COLO668 (cell line): ENCODE measurements at regions not wholly inside any gene's neighbourhood (a gene's known extent, or its start where the extent isn't known, plus 50 kb on each side); places are given as distances from the start of the nearest gene placed in this dataset.
"Not testable (repeated sequence)": the region's sequence is repeated elsewhere in the genome, so short reads cannot be mapped to it uniquely, and the experiment has no call there.

Experiments used
- DNase-seq: peaks from one replicate; lab custom pipeline; 2025; ENCODE audit not compliant: unreplicated experiment; lab: John Stamatoyannopoulos, UW

DNA sequence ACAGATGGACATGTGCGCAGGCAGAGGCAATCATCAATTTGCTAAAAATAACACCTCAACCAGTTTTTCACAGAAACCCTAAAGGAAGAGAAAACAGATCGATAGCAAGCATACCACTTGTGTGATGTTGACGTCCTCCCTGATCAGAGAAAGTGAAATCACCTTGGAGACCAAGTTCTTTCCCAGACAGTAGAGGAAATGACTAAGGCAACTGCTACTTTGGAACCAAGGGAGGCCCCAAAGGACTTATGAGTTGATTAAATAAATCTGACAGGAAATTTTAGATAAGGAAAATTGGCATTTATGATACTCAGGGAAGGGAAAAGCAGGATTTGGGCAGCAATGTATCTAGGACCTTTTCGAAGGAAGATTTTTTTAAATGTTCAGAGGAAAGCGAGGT is 267.1 kb upstream of the ASIC2 start:
- DNase-seq: no peak

DNA sequence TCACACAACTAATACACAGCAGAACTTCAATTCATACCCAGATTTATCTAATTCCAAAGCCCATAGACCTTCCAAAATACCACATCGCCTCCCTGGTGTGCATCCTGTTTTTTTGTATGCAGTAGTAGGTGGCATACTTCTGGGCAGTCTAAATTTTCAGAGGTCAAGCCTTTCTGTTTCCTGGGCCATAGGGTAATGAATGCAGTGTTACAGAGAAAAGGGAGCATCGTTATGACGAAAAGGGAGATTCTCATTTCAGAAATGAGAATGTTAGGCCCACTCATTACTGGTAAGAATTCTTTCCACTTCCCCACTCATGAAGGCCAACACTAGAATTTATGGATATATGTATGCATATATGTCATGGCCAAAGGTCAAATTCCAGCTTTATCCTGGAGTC is 267.8 kb upstream of the ASIC2 start:
- DNase-seq: no peak

DNA sequence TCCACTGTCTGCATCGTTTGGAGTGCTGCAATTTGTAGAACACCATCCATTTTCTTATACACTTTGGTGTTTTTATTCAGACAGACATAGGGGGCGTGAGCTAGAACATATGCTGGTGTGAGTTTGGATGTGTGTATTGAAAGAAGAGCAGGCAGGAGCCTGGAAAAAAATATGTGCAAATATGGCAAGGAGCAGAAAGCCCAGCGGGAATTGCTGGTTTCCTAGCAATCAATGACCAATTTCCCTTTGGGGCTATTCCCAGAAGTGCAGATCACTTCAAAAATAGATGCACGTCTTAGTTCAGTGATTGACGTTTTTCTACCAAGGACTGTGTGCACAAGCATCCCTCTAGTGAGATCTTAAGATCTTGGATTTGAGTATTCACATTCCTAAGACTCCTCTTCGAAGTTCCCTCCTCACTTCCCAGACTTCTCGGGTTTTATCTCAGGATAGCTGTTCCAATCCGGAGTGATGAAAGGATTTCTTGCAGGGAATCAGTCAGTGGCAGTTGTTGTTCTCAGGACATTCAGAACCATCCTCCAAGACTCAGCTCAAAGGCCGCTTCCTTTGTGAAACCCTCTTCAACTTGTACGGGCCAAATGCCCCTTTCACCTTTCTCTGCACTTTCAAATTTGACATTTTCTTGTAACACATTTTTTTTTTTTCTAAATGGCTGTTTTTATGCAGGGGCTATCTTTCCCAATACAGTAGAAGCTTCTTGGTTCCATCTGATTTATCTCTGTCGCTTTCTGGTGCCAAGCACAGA is 268.7 kb upstream of the ASIC2 start:
- DNase-seq: no peak

DNA sequence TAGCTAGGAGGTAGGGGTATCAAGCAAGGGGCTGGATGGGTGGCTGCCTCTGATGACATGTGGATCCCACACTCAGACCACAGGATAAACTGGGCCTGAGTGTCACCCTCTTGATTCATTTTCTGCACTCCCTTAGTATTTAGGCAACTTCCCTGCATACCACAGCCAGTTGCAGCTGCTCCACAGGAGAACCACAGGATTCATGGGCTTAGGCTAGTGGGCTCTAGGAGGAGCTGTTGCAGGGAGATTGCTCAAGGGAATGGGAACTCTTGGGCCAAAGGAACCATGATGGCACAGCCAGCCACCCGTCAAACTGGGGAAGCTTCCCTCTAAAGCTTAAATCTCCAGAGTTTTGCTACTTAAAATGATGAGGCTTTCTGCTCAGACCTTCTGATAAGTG is 269.7 kb upstream of the ASIC2 start:
- DNase-seq: no peak

DNA sequence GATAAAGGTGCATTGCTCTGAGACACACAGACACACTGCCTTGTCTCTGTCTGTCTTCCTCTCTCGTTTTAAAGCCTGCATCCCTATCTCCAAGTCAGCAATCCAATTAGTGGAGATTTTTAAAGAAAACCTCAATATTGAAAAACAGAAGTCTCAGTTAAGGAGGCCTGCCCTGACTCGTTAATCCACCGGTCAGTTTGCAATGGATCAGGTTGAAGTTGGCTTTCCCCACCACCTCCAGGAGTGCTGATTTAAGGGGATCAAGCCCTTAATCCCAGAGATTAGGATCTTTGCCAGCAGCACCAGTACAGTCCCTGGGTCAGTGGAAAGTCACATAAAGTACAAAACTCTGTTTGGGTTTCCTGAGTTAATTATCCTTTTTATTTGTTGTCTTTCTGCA is 271.1 kb upstream of the ASIC2 start:
- DNase-seq: no peak

GRCh38 chr17:33567223-33567622 is 274.1 kb upstream of the ASIC2 start:
- no peak for DNase-seq

GRCh38 chr17:33572615-33573014 is 279.5 kb upstream of the ASIC2 start:
- DNase-seq: no peak

DNA sequence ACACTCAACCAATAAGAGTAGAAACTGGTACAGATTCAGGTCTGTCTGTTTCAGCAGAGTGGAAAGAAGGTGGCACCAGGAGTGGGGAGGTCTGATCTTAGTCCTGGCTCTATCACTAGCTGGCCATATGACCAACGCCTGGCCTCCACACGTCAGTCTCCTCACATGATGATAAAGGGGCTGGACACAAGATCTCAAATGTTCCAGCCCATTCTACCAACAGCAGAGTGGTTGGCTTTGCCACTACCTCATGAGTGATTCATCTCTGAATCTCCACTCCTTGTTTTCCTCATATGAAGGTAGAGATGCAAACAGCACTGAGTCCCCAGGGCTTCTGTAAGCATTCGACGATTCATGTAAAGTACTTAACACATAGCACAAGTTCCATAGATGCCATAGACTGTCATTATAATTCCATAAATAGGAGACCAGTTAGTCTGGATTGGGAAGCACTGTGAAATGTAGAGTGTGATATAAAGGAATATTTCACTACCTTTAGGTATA is 281.9 kb upstream of the ASIC2 start:
- no peak for DNase-seq

GRCh38 chr17:33579740-33580139 is 286.6 kb upstream of the ASIC2 start:
- DNase-seq: not testable (repeated sequence)

- no peak for DNase-seq
Observed at GRCh38 chr17:33580215-33580614, 287.1 kb upstream of the ASIC2 start.

DNA sequence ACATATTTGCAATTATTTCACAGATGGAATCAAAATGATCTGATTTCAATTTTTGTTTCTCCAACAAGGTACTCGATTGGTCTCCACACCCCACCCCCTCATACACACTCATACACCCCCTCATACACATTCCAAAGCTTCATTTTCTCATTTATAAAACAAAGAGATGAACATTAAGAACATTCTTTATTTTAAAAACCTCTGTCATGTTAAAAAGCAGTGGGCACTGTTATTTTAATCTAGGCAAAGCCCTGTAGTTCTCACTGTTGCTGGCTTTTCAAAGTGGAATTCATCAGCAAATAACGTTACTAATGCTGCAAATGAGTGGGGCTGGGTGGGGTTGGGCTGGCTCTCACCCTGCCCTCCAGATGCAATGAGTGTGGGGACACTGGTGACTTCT is 289.6 kb upstream of the ASIC2 start:
- DNase-seq: no peak

GRCh38 chr17:33583518-33584417 is 290.7 kb upstream of the ASIC2 start:
- no peak for DNase-seq

DNA sequence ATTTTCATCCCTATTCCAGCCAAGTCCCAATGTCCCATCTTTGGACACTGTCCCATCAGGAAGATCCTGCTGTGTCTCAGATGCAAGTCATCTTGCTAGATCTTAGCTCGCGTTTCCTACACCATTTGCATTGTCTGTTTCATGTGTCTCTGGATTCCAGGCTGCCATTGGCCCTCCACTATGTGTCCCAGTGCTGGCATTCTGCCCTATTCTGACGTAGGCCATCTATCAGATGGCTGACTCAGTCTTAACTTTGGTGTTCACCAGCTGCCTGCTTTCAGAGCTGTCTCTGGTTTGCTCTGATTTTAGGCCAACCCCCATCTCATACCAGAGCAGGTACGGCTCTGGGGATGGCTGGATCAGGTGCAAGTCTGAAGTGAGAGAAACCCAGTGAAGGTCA is 300.9 kb upstream of the ASIC2 start:
- DNase-seq: no peak

DNA sequence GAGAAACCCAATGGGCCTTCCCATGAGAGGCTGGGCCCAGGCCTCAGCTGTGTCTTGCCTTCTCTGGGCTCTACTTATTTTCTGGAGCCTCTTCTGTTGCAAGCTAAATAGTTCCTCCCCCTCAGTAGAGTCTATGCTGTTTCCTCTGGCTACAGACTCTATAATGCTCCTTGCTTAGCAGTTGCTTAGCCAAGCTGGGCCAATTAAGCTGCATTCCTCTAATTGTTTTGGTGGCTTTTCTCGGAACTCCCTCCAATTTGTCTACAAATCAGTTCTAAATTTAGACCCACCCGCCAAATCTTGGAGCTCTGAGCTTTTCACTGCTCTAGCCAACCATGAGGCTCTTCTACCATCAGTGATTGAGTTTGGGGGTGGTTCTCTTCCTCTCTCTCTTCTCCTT is 302.7 kb upstream of the ASIC2 start:
- no peak for DNase-seq

- DNase-seq: no peak
Observed at GRCh38 chr17:33596899-33597298, 303.8 kb upstream of the ASIC2 start.

DNA sequence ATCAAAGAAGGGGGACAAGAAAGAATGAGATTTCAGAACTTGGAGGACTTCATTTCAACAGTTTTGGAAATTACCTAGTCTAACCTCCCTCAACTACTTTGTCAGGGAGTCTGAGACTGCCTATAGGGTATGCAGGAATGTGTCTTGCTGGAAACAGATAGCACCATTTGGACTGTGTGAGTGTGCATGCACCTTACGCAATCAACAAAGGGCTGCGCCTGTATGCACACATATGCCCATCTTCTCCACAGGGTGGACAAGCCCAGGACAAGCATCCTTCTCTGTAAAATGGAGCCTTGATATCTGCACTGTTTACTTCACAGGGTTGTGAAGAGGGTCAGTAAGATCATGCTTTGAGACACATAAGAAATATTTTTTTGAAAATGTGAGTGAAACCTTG is 305.7 kb upstream of the ASIC2 start:
- DNase-seq: no peak

GRCh38 chr17:33602981-33603380 is 309.9 kb upstream of the ASIC2 start:
- no peak for DNase-seq

- DNase-seq: no peak
Observed at GRCh38 chr17:33603789-33604188, 310.7 kb upstream of the ASIC2 start.

DNA sequence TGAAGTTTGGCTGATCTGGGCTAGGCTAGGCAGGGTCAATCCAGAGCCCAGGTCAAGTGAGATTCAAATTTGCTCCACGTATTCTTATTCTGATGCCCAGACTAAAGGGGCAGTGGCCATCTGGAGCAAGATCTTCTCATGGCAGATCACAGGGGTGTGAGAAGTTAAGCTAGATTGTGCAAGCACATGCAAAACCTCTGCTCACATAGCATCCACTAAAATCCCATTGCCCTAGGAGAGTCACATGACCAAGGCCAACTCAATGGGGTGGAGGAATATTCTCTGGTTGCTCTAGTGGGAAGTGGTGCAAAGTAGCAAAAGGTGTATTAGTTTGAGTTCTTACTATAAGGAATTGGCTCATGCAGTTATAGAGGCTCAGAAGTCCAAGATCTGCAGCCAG is 318.4 kb upstream of the ASIC2 start:
- DNase-seq: no peak

GRCh38 chr17:33615861-33616260 is 322.8 kb upstream of the ASIC2 start:
- DNase-seq: no peak

GRCh38 chr17:33623841-33624240 is 330.7 kb upstream of the ASIC2 start:
- DNase-seq: no peak
